IMR-90 (cell line): ENCODE measurements at regions not wholly inside any gene's neighbourhood (a gene's known extent, or its start where the extent isn't known, plus 50 kb on each side); places are given as distances from the start of the nearest gene placed in this dataset.

Experiments
- RAD21 ChIP-seq: IDR thresholded peaks from 2 replicates; pipeline ENCODE4 v1.6.1; 2012; ENCODE audit warnings: low read length, improper control_type of control experiment
- TF ChIP-seq, protein P1 (sequence below): conservative IDR thresholded peaks from 2 replicates; pipeline ENCODE4 v1.5.1; 2012; ENCODE audit warnings: mild to moderate bottlenecking, low read depth, low read length, improper control_type of control experiment

DNA sequence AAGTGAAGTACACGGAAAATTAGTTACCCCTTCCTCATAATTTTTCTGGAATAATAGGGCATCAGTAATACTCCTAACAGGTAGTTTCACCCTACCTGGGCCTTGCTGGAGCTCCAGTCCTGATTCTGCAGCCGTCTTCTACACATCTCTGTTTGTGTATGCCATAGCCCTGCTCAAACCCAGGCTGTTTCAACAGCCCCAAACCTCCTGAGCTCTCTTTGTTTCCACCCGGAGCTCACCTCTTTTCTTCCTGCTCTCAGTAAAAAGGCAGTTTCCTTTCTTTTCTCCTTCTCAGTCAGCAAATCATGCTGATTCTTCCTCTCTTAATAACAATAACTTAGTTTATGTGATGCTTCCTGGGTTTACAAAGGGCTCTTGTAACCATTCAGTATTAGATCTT is 355.1 kb upstream of the RUNX1 start:
- TF ChIP-seq, protein P1, sequence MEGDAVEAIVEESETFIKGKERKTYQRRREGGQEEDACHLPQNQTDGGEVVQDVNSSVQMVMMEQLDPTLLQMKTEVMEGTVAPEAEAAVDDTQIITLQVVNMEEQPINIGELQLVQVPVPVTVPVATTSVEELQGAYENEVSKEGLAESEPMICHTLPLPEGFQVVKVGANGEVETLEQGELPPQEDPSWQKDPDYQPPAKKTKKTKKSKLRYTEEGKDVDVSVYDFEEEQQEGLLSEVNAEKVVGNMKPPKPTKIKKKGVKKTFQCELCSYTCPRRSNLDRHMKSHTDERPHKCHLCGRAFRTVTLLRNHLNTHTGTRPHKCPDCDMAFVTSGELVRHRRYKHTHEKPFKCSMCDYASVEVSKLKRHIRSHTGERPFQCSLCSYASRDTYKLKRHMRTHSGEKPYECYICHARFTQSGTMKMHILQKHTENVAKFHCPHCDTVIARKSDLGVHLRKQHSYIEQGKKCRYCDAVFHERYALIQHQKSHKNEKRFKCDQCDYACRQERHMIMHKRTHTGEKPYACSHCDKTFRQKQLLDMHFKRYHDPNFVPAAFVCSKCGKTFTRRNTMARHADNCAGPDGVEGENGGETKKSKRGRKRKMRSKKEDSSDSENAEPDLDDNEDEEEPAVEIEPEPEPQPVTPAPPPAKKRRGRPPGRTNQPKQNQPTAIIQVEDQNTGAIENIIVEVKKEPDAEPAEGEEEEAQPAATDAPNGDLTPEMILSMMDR, result no peak
- no peak for TF ChIP-seq RAD21
